HG03060 (cell line): ENCODE measurements at regions not wholly inside any gene's neighbourhood (a gene's known extent, or its start where the extent isn't known, plus 50 kb on each side); places are given as distances from the start of the nearest gene placed in this dataset.

ENCODE experiments used
- ATAC-seq: cut with Tn5 transposase; IDR thresholded peaks from one replicate; pipeline ENCODE4 v1.9.1; 2021; ENCODE audit warnings: low read depth, moderate number of reproducible peaks; ENCODE audit not compliant: unreplicated experiment

DNA sequence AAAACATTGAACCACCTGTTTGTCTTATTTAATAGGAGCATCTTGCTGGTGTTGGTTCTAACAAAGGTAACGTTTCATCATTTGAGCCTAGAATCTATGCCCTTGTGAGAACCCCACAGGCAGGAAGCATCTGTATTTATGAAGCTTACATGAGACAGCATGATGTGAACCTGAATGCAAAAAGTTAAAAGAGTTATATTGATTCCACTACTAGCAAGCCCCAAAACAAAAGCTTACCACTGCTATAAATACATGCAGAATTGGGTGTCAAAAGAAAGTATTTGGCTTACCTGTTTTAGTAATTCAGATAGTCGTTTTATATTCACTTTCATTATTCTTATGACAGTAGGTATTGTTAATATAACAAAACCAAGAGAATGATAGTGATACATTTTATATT, 301.2 kb upstream of the ADGRL2 start:
- ATAC-seq = no peak

DNA sequence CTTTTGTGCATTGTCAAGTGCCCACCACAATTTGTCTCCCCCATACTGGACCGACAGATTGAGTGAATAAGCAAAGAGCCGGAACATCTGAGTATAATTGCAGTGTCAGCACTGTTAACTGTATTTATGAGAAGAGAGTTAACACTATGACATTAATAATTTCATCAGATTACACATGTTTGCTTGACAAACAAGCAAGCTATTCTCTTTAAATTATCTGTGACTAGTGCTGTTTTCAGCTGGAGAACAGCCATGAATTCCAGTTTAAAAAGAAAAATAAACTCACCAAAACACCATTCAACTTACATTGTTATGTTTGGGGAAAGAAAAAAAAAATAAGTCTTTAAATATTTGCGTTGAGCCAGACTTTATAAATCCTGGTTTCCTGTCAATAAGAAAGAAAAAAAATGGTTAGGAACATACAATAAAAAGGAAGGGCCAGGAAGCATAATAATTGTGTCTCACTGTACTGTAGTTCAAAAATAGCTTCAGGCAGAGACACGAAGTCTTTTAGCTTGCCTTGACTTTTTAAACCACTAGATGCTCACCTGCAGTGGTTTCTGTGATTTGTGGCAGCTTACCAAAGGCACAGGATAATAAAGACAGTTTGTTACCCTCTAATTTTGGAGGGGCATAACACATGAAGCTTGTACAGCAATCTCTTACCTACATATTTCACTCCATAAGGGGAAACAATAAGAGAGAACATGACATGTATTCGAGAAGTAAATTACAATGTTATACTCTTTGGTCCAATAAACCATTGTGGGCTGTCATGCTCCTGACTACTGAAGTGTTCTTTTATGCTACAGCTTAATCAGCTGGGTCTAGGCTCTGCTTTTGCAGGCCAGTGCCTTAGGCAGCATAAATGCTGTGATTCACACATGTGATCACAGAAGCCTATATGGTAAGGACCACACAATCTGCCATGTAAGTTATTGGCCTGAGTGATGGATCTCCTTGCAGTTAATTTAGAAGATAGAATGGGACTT, 302.0 kb upstream of the ADGRL2 start:
- ATAC-seq = no peak

DNA sequence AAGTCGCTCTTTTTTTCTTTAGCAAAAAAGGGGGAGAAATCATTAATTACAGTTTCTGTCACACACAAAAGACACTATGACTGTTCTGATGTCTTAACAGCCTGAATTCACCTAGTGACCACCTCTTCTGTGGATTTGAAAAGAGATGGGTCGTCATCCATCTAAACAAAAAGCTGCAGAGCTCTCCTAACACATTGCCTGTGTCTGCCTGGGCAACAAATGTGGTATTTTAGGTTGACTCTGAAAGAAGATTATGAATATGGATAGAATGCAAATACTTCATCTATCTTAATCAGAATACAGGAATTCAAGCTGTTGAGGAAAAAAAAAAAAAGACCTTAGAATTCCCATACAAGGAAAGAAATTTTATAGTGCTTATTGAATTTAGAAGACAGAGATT, 304.4 kb upstream of the ADGRL2 start:
- ATAC-seq = no peak

DNA sequence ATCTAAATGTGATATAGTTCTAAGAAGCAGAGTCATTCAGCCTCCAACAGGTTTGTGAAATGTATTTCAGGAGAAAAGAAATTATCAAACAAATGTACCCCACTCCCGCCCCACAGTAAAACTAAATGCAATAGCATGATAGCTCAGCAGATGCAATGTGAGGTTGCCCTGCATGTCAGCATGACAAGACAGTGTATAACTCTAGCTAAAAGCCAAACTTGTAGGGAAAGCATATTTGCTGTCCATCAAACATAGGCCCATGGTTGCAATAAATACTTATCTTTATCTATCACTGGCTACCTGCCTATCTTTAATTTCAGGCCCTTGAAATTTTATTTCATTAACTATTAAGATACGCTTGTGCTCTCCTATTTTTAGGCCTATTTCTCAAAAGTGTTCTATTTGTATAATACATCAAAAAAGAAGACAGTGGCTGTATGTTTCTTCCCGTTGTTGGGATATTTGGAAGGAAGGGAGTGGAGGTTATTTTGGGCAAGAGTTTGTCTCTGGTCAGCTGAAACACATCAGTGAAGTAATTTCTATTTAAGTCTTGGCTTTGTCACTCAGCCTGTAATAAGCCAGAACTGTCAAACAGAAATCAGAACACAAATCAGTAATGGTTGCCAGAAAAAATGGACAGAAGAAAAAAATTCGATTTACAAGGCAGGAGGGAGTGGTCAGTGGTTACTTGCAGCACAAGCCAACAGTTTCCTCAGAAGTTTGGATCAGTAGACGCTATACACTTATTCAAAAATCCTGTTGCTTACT, 307.4 kb upstream of the ADGRL2 start:
- no peak for ATAC-seq

DNA sequence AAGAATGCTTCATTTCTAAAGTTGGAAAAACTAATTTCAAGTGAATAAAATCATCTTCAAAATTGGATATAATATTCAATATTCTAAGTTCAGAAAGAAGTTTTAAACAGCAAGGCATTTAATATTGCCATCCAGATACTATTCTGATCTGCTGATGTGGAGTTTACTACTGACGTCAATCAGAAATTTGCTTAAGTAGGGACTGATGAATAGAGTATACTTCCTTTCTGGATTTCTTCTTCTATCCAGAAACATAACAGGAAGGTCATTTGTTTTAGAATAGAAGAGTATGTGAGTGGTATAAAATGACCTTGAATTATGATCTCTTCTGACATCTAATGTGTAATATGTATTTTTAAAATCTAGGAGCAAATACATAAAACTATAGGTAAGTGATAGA, 308.1 kb upstream of the ADGRL2 start:
- ATAC-seq = no peak

DNA sequence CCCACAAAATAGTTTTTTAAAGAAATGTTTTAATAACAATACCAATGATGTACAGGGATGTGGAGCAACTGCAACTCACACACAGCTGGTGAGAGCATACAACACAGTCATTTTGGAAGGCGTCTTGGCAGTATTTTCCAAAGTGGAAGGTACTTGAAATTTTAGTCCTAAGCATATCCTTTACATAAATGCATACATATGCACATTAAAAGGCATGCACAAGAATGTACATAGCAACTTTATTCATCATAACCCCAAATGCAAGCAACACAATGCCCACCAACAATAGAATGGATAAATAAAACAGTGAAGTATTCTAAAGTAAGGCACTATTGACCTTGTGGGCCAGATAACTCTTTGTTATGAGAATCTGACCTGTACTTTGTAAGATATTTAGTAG, 310.1 kb upstream of the ADGRL2 start:
- ATAC-seq = no peak

DNA sequence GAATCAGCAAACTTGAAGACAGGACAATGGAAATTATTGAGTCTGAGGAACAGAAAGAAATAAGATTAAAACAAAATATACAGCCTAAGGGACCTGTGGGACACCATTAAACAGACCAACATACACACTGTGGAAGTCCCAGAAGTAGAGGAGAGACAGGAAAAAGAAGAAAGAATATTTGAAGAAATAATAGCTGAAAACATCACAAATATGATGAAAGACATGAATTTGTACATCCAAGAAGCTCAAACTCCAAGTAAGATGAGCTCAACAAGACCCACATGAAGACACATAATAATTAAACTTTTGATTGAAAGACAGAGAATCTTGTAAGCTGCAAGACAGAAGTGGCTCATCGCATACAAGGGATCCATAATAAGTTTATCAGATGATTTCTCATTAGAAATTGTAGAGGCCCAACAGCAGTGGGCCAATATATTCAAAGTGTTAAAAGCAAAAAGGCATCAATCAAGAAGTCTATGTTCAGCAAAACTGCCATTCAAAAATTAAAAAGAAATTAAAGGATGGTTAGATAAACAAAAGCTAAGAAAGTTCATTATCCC, 311.3 kb upstream of the ADGRL2 start:
- ATAC-seq = no peak

DNA sequence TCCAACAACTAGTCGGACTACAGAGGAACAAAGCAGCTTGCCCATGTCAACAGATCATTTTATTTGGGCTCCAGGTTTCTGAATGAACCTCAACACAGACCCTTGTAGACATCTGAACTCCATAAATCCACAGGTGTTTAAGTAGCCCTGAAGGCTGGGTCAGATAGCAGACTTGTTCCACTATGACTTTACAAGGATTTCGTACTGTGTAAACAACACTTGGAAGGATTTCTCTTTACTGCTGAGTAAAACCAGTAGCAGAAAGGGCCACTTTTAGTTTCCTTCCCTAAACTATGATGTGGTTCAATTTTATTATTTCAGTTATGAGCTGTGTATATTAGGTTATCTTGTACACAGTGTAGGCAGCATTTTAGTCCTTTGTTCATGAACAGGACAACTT, 316.4 kb upstream of the ADGRL2 start:
- ATAC-seq = no peak

DNA sequence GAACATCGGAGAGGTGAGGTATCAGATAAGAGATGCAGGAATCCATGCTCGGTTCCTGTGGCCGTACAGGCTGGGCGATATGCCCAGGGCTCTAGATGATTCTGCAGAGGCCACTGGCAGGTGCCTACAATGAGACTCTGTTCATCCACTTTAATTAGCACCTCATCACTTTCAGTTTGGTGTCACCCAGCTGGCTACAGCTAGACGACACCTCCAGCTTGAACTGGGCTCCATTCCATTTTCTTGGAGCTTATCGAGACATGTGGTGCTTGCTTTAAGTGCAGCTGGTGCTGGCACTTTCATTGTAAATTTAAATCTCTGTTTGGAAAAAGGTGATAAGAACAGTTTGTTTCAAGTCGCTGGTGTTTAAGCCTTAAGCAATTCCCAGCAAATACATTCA, 322.5 kb upstream of the ADGRL2 start:
- no peak for ATAC-seq

DNA sequence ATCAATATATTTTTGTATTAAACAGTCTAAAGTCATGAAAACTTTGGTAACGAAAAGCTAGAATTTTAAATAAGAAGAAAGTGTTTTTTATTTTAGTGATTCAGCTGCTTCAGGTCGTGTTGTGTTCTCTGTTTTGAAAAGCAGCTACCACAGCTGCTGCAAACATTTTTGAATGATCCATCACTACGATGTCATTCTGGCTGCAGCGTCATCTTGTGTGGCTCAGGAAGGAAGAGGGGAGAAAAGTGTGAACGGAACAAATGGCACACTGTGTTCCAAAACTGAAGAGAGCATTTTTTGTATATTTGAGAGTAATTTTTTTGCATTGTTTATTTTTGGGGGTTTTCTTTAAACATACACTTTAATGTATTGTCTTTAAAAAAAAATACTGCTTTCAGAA, 323.0 kb upstream of the ADGRL2 start:
- ATAC-seq = no peak

DNA sequence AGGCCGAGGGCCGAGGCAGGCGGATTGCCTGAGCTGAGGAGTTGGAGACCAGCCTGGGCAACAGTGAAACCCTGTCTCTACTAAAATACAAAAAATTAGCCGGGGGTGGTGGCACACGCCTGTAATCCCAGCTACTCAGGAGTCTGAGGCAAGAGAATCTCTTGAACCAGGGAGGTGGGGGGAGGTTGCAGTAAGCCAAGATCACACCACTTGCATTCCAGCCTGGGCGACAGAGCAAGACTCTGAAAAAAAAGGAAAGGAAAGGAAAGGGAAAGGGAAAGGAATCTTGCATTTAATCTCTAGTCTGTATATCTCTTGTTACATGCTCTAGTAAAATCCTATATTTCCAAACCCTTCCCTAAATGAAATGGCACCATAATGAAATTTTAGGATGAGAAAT, 328.3 kb upstream of the ADGRL2 start:
- no peak for ATAC-seq

DNA sequence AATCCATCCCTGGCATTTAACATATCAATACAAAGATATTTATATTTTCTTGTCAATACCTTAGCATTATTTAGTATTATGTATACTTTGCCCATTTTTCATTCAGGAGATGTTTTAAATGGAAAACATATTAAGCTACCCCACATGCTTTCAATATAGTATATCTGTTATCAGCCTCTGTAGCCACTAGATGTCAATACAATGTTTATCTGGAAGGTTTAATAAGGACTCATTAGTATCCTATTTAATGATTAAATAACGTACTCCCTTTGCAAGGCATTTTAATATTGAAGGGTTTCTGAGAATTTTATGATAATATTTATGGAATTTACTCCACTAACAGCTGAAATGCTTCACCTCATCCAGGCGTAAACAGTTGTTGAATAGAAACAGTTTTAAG, 329.5 kb upstream of the ADGRL2 start:
- no peak for ATAC-seq

DNA sequence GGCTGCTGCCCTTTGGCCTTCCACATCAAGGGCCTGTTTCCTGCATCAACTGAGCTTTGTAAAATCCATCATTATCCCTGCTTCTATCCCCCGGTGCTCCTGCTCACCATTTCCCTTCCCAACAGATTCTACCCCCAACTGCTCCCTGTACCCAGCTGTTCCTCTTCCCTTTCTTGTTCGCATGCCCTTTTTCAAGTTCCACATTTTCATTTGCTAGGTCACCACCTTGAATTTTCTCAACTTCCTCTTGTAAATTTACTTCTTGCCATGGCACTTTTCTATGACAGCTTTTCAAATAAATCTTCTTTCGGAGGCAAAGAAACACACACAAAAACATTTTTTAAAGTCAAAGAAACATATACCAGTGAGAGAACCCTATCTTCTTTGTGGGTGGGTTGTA, 330.5 kb upstream of the ADGRL2 start:
- no peak for ATAC-seq

DNA sequence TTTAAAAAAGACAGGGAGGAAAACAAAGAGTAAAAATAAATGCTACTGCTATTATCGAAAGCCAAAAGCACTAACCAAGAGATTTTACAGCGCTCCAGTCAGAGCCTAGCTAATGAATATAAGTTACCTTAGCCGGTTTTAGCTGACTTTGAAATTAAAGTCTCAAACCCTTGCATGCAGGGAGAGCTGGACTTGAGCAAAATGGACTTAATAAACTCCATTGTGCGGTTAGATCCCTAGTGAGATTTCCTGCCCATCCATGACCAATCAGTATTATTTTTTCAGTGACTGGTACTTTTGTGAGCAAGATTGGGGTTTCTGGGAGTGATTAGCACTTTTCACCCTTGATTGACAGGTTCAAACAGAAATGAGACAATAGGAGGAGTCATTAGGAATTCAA, 333.4 kb upstream of the ADGRL2 start:
- no peak for ATAC-seq

DNA sequence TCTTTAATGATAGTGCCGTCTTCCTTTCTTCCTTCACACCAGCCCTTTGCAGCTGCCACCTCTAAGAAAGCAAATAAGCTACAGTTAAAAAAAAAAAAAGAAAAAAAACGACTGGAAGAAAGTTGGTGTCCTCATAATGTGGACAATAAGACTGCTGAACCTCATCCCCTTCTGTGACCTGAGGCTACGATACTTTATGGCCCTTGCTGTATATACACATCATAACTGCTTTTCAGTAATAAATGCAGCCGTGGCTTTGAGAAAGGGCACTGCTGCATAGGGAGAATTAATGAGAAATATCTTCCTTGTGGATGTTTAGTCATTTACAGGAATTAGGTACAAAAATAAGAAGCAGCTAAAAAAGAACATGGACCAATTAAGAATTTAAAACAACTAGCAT, 333.8 kb upstream of the ADGRL2 start:
- no peak for ATAC-seq

DNA sequence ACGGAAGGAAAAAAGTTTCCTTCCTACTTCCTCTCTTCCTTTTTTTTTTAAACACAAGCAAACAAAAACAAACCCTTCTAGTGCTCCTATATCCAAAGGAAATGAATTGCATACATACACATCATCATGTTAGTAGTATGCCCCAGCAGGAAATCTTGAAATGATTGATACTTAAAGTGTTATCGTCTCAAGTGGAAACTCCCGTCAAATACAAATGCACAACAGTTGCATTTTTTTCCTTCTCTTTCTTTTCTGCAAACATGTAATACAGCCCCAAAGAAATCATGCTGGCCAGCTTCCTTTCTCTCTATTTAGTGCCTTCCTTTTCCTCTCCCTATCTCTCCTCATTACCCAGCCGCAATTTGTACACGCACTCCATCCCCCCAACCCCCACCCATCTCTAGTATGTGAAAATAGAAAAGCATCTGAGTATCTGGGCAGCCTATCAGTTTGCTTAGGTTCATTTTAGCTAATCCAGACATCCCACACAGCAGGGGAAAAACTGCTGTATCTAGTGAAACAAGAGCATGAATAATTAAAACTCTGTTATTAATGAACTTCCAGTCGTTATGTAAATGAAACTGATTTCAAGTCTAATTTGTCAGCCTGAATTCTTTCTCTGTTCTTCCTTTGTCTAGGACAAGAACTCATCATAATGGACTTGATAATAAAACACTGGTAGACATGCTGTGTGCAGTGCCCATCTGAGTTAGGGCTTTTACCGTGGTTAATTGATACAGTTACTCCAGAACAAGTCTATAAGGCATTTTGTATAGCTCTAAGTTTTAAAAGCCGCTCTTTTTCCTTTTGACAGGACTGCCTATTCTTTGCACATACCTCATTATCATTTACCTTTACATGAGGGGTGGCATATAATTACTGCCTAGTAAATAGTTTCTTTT, 336.5 kb upstream of the ADGRL2 start:
- no peak for ATAC-seq

DNA sequence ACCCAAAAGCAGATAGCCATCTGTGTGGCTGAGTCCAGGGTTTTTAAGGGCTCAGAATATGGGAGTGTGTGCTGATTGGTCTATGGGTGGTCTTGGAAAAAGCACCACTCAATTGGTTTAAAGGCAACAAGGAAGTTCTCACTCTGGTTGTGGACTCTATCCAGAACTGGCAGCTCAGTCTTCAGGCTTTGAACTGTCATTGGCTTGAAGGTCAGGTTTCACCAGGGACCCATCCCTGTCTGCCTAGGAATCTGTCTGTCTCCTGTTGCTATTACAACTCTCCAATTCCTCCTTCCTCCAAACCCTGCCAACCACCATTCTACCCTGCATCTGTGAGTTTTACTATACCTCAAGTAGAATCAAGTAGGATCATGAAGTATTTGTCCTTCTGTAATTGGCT, 341.7 kb upstream of the ADGRL2 start:
- no peak for ATAC-seq

DNA sequence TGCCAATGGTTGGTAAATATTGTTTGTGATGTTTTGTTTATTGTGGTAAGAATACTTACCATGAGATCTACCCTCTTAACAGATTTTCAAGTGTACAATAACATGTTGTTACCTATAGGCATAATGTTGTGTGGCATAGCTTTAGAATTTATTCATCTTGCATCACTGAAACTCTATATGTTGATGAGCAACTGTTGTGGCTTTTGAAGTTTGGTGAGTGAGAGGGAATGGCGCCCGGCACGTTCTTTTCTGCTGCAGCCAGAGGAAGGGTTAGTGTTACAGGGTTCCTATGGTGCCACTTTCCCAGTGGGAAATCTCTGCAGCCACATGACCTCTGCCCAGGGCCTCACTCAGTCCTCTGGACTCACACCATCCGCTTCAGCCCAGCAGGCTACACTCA, 342.5 kb upstream of the ADGRL2 start:
- no peak for ATAC-seq

DNA sequence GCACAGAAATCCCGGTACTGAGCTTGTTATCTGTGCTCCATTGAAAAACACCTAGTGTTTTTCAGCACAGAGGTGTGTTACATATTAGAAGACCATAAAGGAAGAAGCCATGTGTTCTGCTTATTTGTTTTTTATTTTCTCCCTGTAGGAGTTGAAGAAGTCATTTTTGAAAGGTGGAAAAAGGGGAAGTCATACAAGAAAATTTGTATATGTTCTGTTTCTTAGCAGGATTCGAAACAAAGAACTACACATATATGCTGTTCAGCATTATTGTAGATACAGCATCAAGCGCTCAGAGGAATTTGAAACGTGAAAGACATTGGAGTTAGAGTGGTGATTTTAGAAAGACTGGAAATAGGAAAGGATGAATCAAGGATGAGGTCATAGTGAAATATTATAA, 345.3 kb upstream of the ADGRL2 start:
- ATAC-seq = no peak

DNA sequence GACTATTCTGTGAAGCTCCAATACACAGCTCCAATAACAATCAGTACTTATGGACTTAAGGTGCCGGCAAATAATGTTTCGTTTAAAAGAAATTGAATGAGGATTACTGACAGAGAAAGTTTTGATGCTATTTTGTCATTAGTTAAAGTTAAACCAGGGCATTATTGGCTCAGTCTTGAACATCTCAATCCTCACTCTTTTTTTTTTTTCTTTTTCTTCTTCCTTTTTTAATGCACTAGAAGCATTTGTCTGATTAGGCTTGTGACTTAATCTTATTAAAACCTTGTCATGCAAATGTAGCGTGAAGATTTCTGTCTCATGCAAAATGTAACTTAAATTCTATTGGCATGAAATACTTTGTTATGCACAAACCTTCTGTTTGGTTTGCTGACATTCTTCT, 346.8 kb upstream of the ADGRL2 start:
- no peak for ATAC-seq

DNA sequence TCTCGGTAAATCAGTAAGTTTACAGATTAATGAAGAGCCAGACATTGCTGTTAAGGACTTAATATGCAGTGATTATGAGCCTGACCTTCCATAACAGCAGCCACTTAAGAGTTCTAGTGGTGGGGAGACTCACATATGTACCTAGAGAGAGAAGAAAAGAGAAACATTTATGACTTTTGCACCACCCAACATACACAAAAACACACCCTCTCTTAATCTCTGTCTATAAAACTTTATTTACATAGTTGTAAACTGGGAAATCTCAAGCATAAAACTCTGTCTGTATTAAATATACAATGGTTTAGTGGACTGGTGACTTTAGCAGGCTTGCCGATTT, 347.4 kb upstream of the ADGRL2 start:
- ATAC-seq = no peak
